ENCODE measurements at regions not wholly inside any gene's neighbourhood (a gene's known extent, or its start where the extent isn't known, plus 50 kb on each side); places are given as distances from the start of the nearest gene placed in this dataset.
A peak's percentile ranks its signal among the peaks of the same experiment; 100 is the strongest.

- Histone ChIP-seq H3K9ac (ENCODE audit: low read depth, low read length) (no peak overlapping the region), H3K4me1 (ENCODE audit: control insufficient read depth, insufficient read depth, low read length) (peaks cover 19% of the 10 kb centered on the region), H3K4me3 (ENCODE audit: low read length) (no peak overlapping the region), H3K9me3 (replicated peaks; ENCODE audit: low read length) (no peaks in the 10 kb centered on the region), H3K4me2 (ENCODE audit: low read length) (no peak overlapping the region), H3K27me3 (ENCODE audit: control insufficient read depth, insufficient read depth, low read length) (no peaks in the 10 kb centered on the region), H3K36me3 (ENCODE audit: insufficient read depth, low read length) (no peaks in the 10 kb centered on the region)
Measured at GRCh38 chr3:177427540-177427939, 230.3 kb upstream of the TBL1XR1 start.

GRCh38 chr3:177429079-177429478 lies 231.8 kb upstream of the TBL1XR1 start:
- H3K4me1 ChIP-seq (ENCODE audit: control insufficient read depth, insufficient read depth, low read length) = peaks cover 19% of the 10 kb centered on the region
- H3K9ac ChIP-seq (ENCODE audit: low read depth, low read length) = no peak overlapping the region
- H3K4me2 ChIP-seq (ENCODE audit: low read length) = no peak overlapping the region
- H3K36me3 ChIP-seq (ENCODE audit: insufficient read depth, low read length) = no peaks in the 10 kb centered on the region
- H3K9me3 ChIP-seq (replicated peaks; ENCODE audit: low read length) = no peaks in the 10 kb centered on the region
- H3K4me3 ChIP-seq (ENCODE audit: low read length) = no peak overlapping the region
- no peaks in the 10 kb centered on the region for H3K27me3 ChIP-seq (ENCODE audit: control insufficient read depth, insufficient read depth, low read length)

GRCh38 chr3:177429771-177430170 lies 232.5 kb upstream of the TBL1XR1 start:
- H3K4me3 ChIP-seq (ENCODE audit: low read length) = no peak overlapping the region
- no peaks in the 10 kb centered on the region for H3K9me3 ChIP-seq (replicated peaks; ENCODE audit: low read length)
- H3K27me3 ChIP-seq (ENCODE audit: control insufficient read depth, insufficient read depth, low read length) = no peaks in the 10 kb centered on the region
- H3K4me2 ChIP-seq (ENCODE audit: low read length) = no peak overlapping the region
- peaks cover 19% of the 10 kb centered on the region for H3K4me1 ChIP-seq (ENCODE audit: control insufficient read depth, insufficient read depth, low read length)
- H3K36me3 ChIP-seq (ENCODE audit: insufficient read depth, low read length) = no peaks in the 10 kb centered on the region
- no peak overlapping the region for H3K9ac ChIP-seq (ENCODE audit: low read depth, low read length)

GRCh38 chr3:177430653-177431052 lies 233.4 kb upstream of the TBL1XR1 start:
- Histone ChIP-seq H3K36me3 (ENCODE audit: insufficient read depth, low read length) (no peaks in the 10 kb centered on the region), H3K27me3 (ENCODE audit: control insufficient read depth, insufficient read depth, low read length) (no peaks in the 10 kb centered on the region), H3K9me3 (replicated peaks; ENCODE audit: low read length) (no peaks in the 10 kb centered on the region), H3K4me2 (ENCODE audit: low read length) (no peak overlapping the region), H3K4me3 (ENCODE audit: low read length) (no peak overlapping the region), H3K9ac (ENCODE audit: low read depth, low read length) (no peak overlapping the region), H3K4me1 (ENCODE audit: control insufficient read depth, insufficient read depth, low read length) (peaks cover 18% of the 10 kb centered on the region)

- H3K36me3 ChIP-seq (ENCODE audit: insufficient read depth, low read length) = no peaks in the 10 kb centered on the region
- H3K9me3 ChIP-seq (replicated peaks; ENCODE audit: low read length) = no peaks in the 10 kb centered on the region
- no peak overlapping the region for H3K4me3 ChIP-seq (ENCODE audit: low read length)
- H3K4me2 ChIP-seq (ENCODE audit: low read length) = no peak overlapping the region
- H3K4me1 ChIP-seq (ENCODE audit: control insufficient read depth, insufficient read depth, low read length) = peaks cover 8% of the 10 kb centered on the region
- no peaks in the 10 kb centered on the region for H3K27me3 ChIP-seq (ENCODE audit: control insufficient read depth, insufficient read depth, low read length)
- no peak overlapping the region for H3K9ac ChIP-seq (ENCODE audit: low read depth, low read length)
Measured at GRCh38 chr3:177431525-177432176, 234.4 kb upstream of the TBL1XR1 start.

- Histone ChIP-seq H3K36me3 (ENCODE audit: insufficient read depth, low read length) (no peaks in the 10 kb centered on the region), H3K27me3 (ENCODE audit: control insufficient read depth, insufficient read depth, low read length) (no peaks in the 10 kb centered on the region), H3K9me3 (replicated peaks; ENCODE audit: low read length) (no peaks in the 10 kb centered on the region), H3K4me2 (ENCODE audit: low read length) (no peak overlapping the region), H3K9ac (ENCODE audit: low read depth, low read length) (no peak overlapping the region), H3K4me1 (ENCODE audit: control insufficient read depth, insufficient read depth, low read length) (peaks cover 9% of the 10 kb centered on the region), H3K4me3 (ENCODE audit: low read length) (no peak overlapping the region)
Measured at GRCh38 chr3:177435301-177435700, 238.0 kb upstream of the TBL1XR1 start.

- peaks cover 24% of the 10 kb centered on the region for H3K4me1 ChIP-seq (ENCODE audit: control insufficient read depth, insufficient read depth, low read length)
- no peaks in the 10 kb centered on the region for H3K27me3 ChIP-seq (ENCODE audit: control insufficient read depth, insufficient read depth, low read length)
- H3K4me3 ChIP-seq (ENCODE audit: low read length) = no peak overlapping the region
- no peak overlapping the region for H3K4me2 ChIP-seq (ENCODE audit: low read length)
- H3K9ac ChIP-seq (ENCODE audit: low read depth, low read length) = no peak overlapping the region
- H3K36me3 ChIP-seq (ENCODE audit: insufficient read depth, low read length) = no peaks in the 10 kb centered on the region
- H3K9me3 ChIP-seq (replicated peaks; ENCODE audit: low read length) = no peaks in the 10 kb centered on the region
Measured at GRCh38 chr3:177437513-177438337, 240.4 kb upstream of the TBL1XR1 start.

GRCh38 chr3:177438596-177439220 lies 241.4 kb upstream of the TBL1XR1 start:
- peaks cover 30% of the 10 kb centered on the region for H3K4me1 ChIP-seq (ENCODE audit: control insufficient read depth, insufficient read depth, low read length)
- no peaks in the 10 kb centered on the region for H3K9me3 ChIP-seq (replicated peaks; ENCODE audit: low read length)
- no peak overlapping the region for H3K4me2 ChIP-seq (ENCODE audit: low read length)
- no peaks in the 10 kb centered on the region for H3K27me3 ChIP-seq (ENCODE audit: control insufficient read depth, insufficient read depth, low read length)
- no peak overlapping the region for H3K9ac ChIP-seq (ENCODE audit: low read depth, low read length)
- H3K4me3 ChIP-seq (ENCODE audit: low read length) = no peak overlapping the region
- H3K36me3 ChIP-seq (ENCODE audit: insufficient read depth, low read length) = no peaks in the 10 kb centered on the region

- H3K9me3 ChIP-seq (replicated peaks; ENCODE audit: low read length) = no peaks in the 10 kb centered on the region
- H3K9ac ChIP-seq (ENCODE audit: low read depth, low read length) = no peak overlapping the region
- H3K27me3 ChIP-seq (ENCODE audit: control insufficient read depth, insufficient read depth, low read length) = no peaks in the 10 kb centered on the region
- no peaks in the 10 kb centered on the region for H3K36me3 ChIP-seq (ENCODE audit: insufficient read depth, low read length)
- peaks cover 30% of the 10 kb centered on the region for H3K4me1 ChIP-seq (ENCODE audit: control insufficient read depth, insufficient read depth, low read length)
- no peak overlapping the region for H3K4me2 ChIP-seq (ENCODE audit: low read length)
- no peak overlapping the region for H3K4me3 ChIP-seq (ENCODE audit: low read length)
Measured at GRCh38 chr3:177439694-177440269, 242.5 kb upstream of the TBL1XR1 start.

- no peaks in the 10 kb centered on the region for H3K36me3 ChIP-seq (ENCODE audit: insufficient read depth, low read length)
- peak overlapping the region; percentile 8 for H3K4me2 ChIP-seq (ENCODE audit: low read length)
- no peak overlapping the region for H3K4me3 ChIP-seq (ENCODE audit: low read length)
- H3K4me1 ChIP-seq (ENCODE audit: control insufficient read depth, insufficient read depth, low read length) = peaks cover 30% of the 10 kb centered on the region
- no peaks in the 10 kb centered on the region for H3K9me3 ChIP-seq (replicated peaks; ENCODE audit: low read length)
- no peak overlapping the region for H3K9ac ChIP-seq (ENCODE audit: low read depth, low read length)
- no peaks in the 10 kb centered on the region for H3K27me3 ChIP-seq (ENCODE audit: control insufficient read depth, insufficient read depth, low read length)
Measured at GRCh38 chr3:177440456-177441104, 243.3 kb upstream of the TBL1XR1 start.

GRCh38 chr3:177441276-177441812 lies 244.1 kb upstream of the TBL1XR1 start:
- Histone ChIP-seq H3K27me3 (ENCODE audit: control insufficient read depth, insufficient read depth, low read length) (no peaks in the 10 kb centered on the region), H3K9me3 (replicated peaks; ENCODE audit: low read length) (no peaks in the 10 kb centered on the region), H3K4me2 (ENCODE audit: low read length) (no peak overlapping the region), H3K36me3 (ENCODE audit: insufficient read depth, low read length) (no peaks in the 10 kb centered on the region), H3K4me3 (ENCODE audit: low read length) (no peak overlapping the region), H3K4me1 (ENCODE audit: control insufficient read depth, insufficient read depth, low read length) (peaks cover 30% of the 10 kb centered on the region), H3K9ac (ENCODE audit: low read depth, low read length) (no peak overlapping the region)
